ENCODE measurements at regions not wholly inside any gene's neighbourhood (a gene's known extent, or its start where the extent isn't known, plus 50 kb on each side); places are given as distances from the start of the nearest gene placed in this dataset.

DNA sequence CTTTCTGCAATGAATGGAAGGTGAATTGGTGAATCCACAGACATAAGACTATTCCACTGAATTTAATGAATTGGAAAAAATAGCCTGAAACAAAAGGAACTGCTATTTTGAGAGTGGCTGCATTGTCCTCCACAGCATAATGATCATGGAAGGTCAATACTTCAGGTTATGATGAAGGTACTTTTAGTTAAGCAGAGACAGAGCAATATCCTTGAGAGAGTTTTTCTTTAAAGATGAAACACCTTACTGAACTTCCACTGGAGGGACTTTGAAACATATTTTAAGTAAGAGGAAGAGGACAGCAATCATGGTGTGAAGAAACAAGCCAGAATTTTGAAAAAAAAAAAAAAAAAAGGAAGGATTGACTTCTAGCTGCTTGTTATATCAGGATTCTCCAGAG lies 68.8 kb upstream of the DPP10 start:
- ATAC-seq (no peak), FAIRE-seq (no peak), DNase-seq (ENCODE audit: low read depth in 1 of 2, low spot score in 1 of 2) (no peak)
- CTCF ChIA-PET, result no interaction called here
- Histone ChIP-seq H3K27ac (no peak overlapping the region), H3K4me2 (no peak overlapping the region), H3K4me3 (no peak overlapping the region), H3K4me1 (no peaks in the 10 kb centered on the region), H3K9me3 (peaks cover 10% of the 10 kb centered on the region; the same call in 1 of the 3 replicates)
- POLR2A ChIA-PET, result no interaction called here
- TF ChIP-seq CBX8 (IDR thresholded peaks at IDR 0.05), result no peak
- TF ChIP-seq HOXB5 (CRISPR knock-in tag; IDR thresholded peaks at IDR 0.05), result no peak
- no peak for TF ChIP-seq PBX3 (IDR thresholded peaks at IDR 0.05)
- no peak for TF ChIP-seq KDM5A (IDR thresholded peaks at IDR 0.05)

DNA sequence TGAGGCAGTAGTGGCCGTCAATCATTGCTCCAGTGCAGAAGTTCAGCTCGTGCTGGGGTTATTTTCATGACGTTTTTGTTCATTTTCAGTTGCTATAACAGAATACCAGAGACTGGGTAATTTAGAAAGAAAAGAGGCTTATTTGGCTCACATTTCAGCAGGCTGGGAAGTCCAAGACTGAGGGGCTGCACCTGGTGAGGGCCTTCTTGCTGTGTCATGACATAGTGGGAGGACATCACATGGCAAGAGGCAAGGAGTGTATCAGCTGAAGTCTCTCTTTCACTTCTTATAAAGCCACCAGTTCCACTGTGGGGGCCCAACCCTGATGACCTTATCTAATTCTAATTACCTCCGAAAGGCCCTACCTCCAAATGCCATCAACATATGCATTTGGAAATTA lies 58.0 kb upstream of the DPP10 start:
- FAIRE-seq (no peak), DNase-seq (ENCODE audit: low read depth in 1 of 2, low spot score in 1 of 2) (no peak), ATAC-seq (no peak)
- CTCF ChIA-PET, result no interaction called here
- TF ChIP-seq CHD2 (IDR thresholded peaks at IDR 0.05; ENCODE audit: low read length, partially characterized antibody) (no peak), EHF (CRISPR knock-in tag; IDR thresholded peaks at IDR 0.05) (no peak), MAZ (IDR thresholded peaks at IDR 0.05; ENCODE audit: borderline replicate concordance, low read depth, low read length) (no peak), HOXB5 (CRISPR knock-in tag; IDR thresholded peaks at IDR 0.05) (no peak), EHMT2 (IDR thresholded peaks at IDR 0.05; ENCODE audit: low read depth) (no peak), FOXS1 (CRISPR knock-in tag; IDR thresholded peaks at IDR 0.05) (no peak), MAX (IDR thresholded peaks at IDR 0.05) (no peak), HMGXB4 (CRISPR knock-in tag; IDR thresholded peaks at IDR 0.05; ENCODE audit: borderline replicate concordance) (no peak)
- TF ChIP-seq, protein P1, sequence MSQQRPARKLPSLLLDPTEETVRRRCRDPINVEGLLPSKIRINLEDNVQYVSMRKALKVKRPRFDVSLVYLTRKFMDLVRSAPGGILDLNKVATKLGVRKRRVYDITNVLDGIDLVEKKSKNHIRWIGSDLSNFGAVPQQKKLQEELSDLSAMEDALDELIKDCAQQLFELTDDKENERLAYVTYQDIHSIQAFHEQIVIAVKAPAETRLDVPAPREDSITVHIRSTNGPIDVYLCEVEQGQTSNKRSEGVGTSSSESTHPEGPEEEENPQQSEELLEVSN (IDR thresholded peaks at IDR 0.05; ENCODE audit: borderline replicate concordance, low read depth), result no peak
- TF ChIP-seq, protein P2, sequence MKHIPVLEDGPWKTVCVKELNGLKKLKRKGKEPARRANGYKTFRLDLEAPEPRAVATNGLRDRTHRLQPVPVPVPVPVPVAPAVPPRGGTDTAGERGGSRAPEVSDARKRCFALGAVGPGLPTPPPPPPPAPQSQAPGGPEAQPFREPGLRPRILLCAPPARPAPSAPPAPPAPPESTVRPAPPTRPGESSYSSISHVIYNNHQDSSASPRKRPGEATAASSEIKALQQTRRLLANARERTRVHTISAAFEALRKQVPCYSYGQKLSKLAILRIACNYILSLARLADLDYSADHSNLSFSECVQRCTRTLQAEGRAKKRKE (CRISPR knock-in tag; IDR thresholded peaks at IDR 0.05; ENCODE audit: low read depth), result no peak
- H3K4me2 ChIP-seq, result no peak overlapping the region
- no peak overlapping the region for H3K4me3 ChIP-seq
- H3K4me1 ChIP-seq, result no peaks in the 10 kb centered on the region
- 0% methylated on average over 4 of the region's 4 CpGs for WGBS (ENCODE audit: missing lambda C conversion rate)
- POLR2A ChIA-PET, result no interaction called here
- H3K27ac ChIP-seq, result no peak overlapping the region
- H3K9me3 ChIP-seq, result no peaks in the 10 kb centered on the region

DNA sequence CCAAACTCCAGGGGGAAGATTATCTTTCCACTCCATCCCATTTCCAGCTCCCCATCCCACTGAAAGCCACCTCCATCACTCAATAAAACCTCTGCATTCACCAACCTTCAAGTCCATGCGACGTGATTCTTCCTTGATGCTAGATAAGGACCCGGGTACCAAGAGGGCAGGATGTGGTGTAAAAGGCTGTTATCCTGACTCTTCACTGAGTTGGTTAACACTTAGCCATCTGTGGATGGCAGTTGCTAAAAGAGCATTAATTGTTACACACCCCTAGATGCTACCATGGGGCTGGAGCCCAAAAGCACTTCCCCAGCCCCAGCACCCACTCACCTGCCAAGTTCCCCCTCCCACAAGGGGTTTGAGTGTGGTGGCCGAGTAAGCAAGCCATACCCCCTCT lies 53.4 kb upstream of the DPP10 start:
- Histone ChIP-seq H3K27ac (no peak overlapping the region), H3K4me1 (no peaks in the 10 kb centered on the region), H3K4me3 (no peak overlapping the region), H3K4me2 (no peak overlapping the region), H3K9me3 (no peaks in the 10 kb centered on the region)
- no peak for ATAC-seq
- ChIA-PET POLR2A (no interaction called here), CTCF (no interaction called here)
- no peak for TF ChIP-seq TFCP2L1 (CRISPR knock-in tag; IDR thresholded peaks at IDR 0.05)
- TF ChIP-seq, protein P1 (IDR thresholded peaks at IDR 0.05; ENCODE audit: borderline replicate concordance, low read depth), result no peak
- TF ChIP-seq FOSB (CRISPR knock-in tag; IDR thresholded peaks at IDR 0.05), result no peak
- no peak for FAIRE-seq
- no peak for DNase-seq (ENCODE audit: low read depth in 1 of 2, low spot score in 1 of 2)
- WGBS (ENCODE audit: missing lambda C conversion rate), result 0% methylated on average over 4 of the region's 4 CpGs

Data from A549 (cell line).